NCI-H524 (cell line): ENCODE measurements at regions not wholly inside any gene's neighbourhood (a gene's known extent, or its start where the extent isn't known, plus 50 kb on each side); places are given as distances from the start of the nearest gene placed in this dataset.

Experiments used
- DNase-seq, 2 experiments: peaks; one replicate each; lab custom pipeline; 2025; lab: John Stamatoyannopoulos, UW

- no peak for DNase-seq
These were observed 76.6 kb upstream of the GPC1 start for GRCh38 chr2:240358821-240359397.

- DNase-seq = no peak
These were observed 75.8 kb upstream of the GPC1 start for GRCh38 chr2:240359695-240360094.

GRCh38 chr2:240360645-240361475 lies 74.6 kb upstream of the GPC1 start:
- DNase-seq = no peak

- DNase-seq = no peak
These were observed 73.2 kb upstream of the GPC1 start for GRCh38 chr2:240362216-240362755.

- DNase-seq = no peak
These were observed 72.4 kb upstream of the GPC1 start for GRCh38 chr2:240362826-240363745.

- DNase-seq = no peak
These were observed 71.5 kb upstream of the GPC1 start for GRCh38 chr2:240363746-240364581.

GRCh38 chr2:240364582-240364960 lies 70.9 kb upstream of the GPC1 start:
- DNase-seq = no peak

- DNase-seq = no peak
These were observed 70.3 kb upstream of the GPC1 start for GRCh38 chr2:240364961-240365775.

- DNase-seq = no peak
These were observed 69.4 kb upstream of the GPC1 start for GRCh38 chr2:240365971-240366471.

GRCh38 chr2:240366901-240367300 lies 68.6 kb upstream of the GPC1 start:
- DNase-seq = no peak

GRCh38 chr2:240367721-240368120 lies 67.7 kb upstream of the GPC1 start:
- DNase-seq = no peak

GRCh38 chr2:240368781-240369331 lies 66.6 kb upstream of the GPC1 start:
- no peak for DNase-seq

- no peak for DNase-seq
These were observed 66.1 kb upstream of the GPC1 start for GRCh38 chr2:240369335-240369734.

GRCh38 chr2:240369801-240370585 lies 65.5 kb upstream of the GPC1 start:
- no peak for DNase-seq

GRCh38 chr2:240371129-240372000 lies 64.1 kb upstream of the GPC1 start:
- DNase-seq = no peak

- no peak for DNase-seq
These were observed 63.4 kb upstream of the GPC1 start for GRCh38 chr2:240372101-240372500.

GRCh38 chr2:240373289-240373885 lies 62.1 kb upstream of the GPC1 start:
- DNase-seq = no peak
